ENCODE measurements at regions not wholly inside any gene's neighbourhood (a gene's known extent, or its start where the extent isn't known, plus 50 kb on each side); places are given as distances from the start of the nearest gene placed in this dataset.
"Not testable (repeated sequence)": the region's sequence is repeated elsewhere in the genome, so short reads cannot be mapped to it uniquely, and the experiment has no call there.

DNA sequence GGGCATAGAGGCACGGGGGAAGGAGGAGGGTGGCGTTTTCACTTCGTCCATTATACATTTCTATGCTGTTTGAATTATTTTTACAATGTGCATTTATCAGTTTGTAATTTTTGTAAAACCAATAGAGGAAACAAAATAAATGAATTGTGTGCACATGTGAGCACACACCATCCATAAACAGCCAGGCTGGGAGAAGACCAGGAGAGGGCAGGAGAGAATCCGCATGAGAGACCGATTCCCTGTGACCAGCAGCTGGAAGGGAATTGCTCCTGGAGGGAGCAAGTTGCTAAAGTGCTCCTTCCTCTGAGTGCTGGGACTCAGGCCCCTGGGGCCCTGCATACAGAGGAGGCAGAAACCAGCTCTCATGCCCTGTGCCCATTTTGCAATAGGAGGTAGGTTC lies 126.0 kb downstream of the ABCC12 start:
- Histone ChIP-seq H3K4me1 (no peaks in the 10 kb centered on the region), H3K9me3 (no peaks in the 10 kb centered on the region), H3K27ac (no peak overlapping the region), H3K4me3 (no peak overlapping the region), H3K36me3 (no peaks in the 10 kb centered on the region), H3K27me3 (no peaks in the 10 kb centered on the region)
- ATAC-seq (no peak), DNase-seq (no peak)
- intact Hi-C loops (cut with DNase I), result no loop called here
- TF ChIP-seq, protein P1, sequence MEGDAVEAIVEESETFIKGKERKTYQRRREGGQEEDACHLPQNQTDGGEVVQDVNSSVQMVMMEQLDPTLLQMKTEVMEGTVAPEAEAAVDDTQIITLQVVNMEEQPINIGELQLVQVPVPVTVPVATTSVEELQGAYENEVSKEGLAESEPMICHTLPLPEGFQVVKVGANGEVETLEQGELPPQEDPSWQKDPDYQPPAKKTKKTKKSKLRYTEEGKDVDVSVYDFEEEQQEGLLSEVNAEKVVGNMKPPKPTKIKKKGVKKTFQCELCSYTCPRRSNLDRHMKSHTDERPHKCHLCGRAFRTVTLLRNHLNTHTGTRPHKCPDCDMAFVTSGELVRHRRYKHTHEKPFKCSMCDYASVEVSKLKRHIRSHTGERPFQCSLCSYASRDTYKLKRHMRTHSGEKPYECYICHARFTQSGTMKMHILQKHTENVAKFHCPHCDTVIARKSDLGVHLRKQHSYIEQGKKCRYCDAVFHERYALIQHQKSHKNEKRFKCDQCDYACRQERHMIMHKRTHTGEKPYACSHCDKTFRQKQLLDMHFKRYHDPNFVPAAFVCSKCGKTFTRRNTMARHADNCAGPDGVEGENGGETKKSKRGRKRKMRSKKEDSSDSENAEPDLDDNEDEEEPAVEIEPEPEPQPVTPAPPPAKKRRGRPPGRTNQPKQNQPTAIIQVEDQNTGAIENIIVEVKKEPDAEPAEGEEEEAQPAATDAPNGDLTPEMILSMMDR (IDR thresholded peaks at IDR 0.05), result no peak

- Histone ChIP-seq H3K4me1 (no peaks in the 10 kb centered on the region), H3K27me3 (no peaks in the 10 kb centered on the region), H3K27ac (no peak overlapping the region), H3K9me3 (no peaks in the 10 kb centered on the region), H3K36me3 (no peaks in the 10 kb centered on the region), H3K4me3 (no peak overlapping the region)
- DNase-seq, result no peak
- ATAC-seq, result no peak
- TF ChIP-seq, protein P1 (IDR thresholded peaks at IDR 0.05), result no peak
- intact Hi-C loops (cut with DNase I), result no loop called here
Observed at GRCh38 chr16:48025359-48025758, 130.4 kb downstream of the ABCC12 start.

DNA sequence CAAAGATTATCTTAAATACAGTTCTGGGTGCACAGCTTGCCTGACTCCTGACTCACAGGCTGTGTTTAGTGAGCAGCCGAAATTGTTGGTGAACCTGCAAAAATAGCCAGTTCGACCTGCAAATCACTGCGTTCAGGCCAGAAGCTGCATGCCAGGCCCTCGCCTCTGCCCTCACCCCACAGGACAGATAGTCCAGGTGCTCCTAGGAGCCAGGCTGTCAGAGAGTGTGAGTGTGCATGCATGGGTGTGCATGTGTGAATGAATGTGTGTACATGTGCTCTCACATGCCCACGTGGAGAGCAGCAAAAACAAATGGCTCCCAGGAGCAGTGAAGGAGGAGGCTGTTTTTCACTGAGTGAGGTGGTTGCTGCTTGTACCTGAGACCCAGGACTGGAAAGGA lies 131.8 kb downstream of the ABCC12 start:
- H3K27ac ChIP-seq, result no peak overlapping the region

GRCh38 chr16:48022496-48022895 lies 133.3 kb downstream of the ABCC12 start:
- H3K4me3 ChIP-seq, result no peak overlapping the region
- ATAC-seq, result no peak
- no peak overlapping the region for H3K27ac ChIP-seq
- no peak for DNase-seq
- H3K36me3 ChIP-seq, result no peaks in the 10 kb centered on the region
- TF ChIP-seq, protein P1 (IDR thresholded peaks at IDR 0.05), result no peak
- intact Hi-C loops (cut with DNase I), result no loop called here
- H3K9me3 ChIP-seq, result no peaks in the 10 kb centered on the region
- no peaks in the 10 kb centered on the region for H3K4me1 ChIP-seq
- H3K27me3 ChIP-seq, result no peaks in the 10 kb centered on the region

More for the DNA sequence above, 131.8 kb downstream of the ABCC12 start:
- intact Hi-C loops (cut with DNase I), result no loop called here
- TF ChIP-seq, protein P1 (IDR thresholded peaks at IDR 0.05), result no peak
- no peak for ATAC-seq
- Histone ChIP-seq H3K9me3 (no peaks in the 10 kb centered on the region), H3K36me3 (no peaks in the 10 kb centered on the region), H3K27me3 (no peaks in the 10 kb centered on the region), H3K4me1 (no peaks in the 10 kb centered on the region), H3K4me3 (no peak overlapping the region)
- no peak for DNase-seq

GRCh38 chr16:48020617-48021016 lies 135.2 kb downstream of the ABCC12 start:
- H3K4me1 ChIP-seq; H3K27me3 ChIP-seq; DNase-seq; H3K9me3 ChIP-seq; H3K27ac ChIP-seq; ATAC-seq; intact Hi-C loops (cut with DNase I); H3K4me3 ChIP-seq; H3K36me3 ChIP-seq: not testable (repeated sequence)

GRCh38 chr16:48014349-48015135 lies 141.3 kb downstream of the ABCC12 start:
- intact Hi-C loops (cut with DNase I), result no loop called here
- H3K4me3 ChIP-seq, result no peak overlapping the region
- TF ChIP-seq, protein P1 (IDR thresholded peaks at IDR 0.05), result no peak
- no peak for DNase-seq
- no peaks in the 10 kb centered on the region for H3K27me3 ChIP-seq
- H3K27ac ChIP-seq, result no peak overlapping the region
- ATAC-seq, result no peak
- no peaks in the 10 kb centered on the region for H3K36me3 ChIP-seq
- no peaks in the 10 kb centered on the region for H3K4me1 ChIP-seq
- no peaks in the 10 kb centered on the region for H3K9me3 ChIP-seq
